GM19240 (cell line): ENCODE measurements at regions not wholly inside any gene's neighbourhood (a gene's known extent, or its start where the extent isn't known, plus 50 kb on each side); places are given as distances from the start of the nearest gene placed in this dataset.
A peak's percentile ranks its signal among the peaks of the same experiment; 100 is the strongest.

Experiments
- DNase-seq: peaks from one replicate; pipeline ENCODE4 v3.0.0; 2011; ENCODE audit warnings: low spot score; ENCODE audit not compliant: insufficient read length

GRCh38 chr14:42311876-42312275 lies 705.2 kb downstream of the LRFN5 start:
- no peak for DNase-seq

DNA sequence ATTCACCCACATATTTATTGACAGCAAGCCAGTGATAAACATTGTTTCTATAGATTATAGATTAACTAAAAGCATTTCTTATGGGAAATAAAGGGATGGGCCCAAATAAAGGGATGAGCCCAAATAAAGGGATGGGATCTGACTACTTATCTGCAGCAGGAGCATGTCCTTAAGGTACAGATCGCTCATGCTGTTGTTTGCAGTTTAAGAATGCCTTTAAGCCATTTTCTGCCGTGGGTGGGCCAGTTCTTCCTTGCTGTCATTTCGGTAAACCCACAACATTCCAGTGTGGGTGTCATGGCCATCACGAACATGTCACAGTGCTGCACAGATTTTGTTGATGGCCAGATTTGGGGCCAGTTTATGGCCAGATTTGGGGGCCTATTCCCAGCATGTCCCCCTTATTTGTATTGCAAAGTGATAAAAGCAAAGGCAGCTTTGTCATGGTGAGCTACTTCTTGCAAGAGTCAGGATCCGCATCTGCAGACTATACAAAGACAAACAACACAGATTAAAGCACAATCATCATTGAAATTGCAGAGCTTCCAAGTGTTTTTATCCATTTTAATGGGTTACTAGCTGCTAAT lies 700.7 kb downstream of the LRFN5 start:
- no peak for DNase-seq

GRCh38 chr14:42299692-42300091 lies 693.0 kb downstream of the LRFN5 start:
- DNase-seq = no peak

GRCh38 chr14:42293180-42293579 lies 686.5 kb downstream of the LRFN5 start:
- DNase-seq = no peak

- DNase-seq = no peak
Measured at GRCh38 chr14:42277840-42278239, 671.2 kb downstream of the LRFN5 start.

- no peak for DNase-seq
Measured at GRCh38 chr14:42269234-42269633, 662.6 kb downstream of the LRFN5 start.

DNA sequence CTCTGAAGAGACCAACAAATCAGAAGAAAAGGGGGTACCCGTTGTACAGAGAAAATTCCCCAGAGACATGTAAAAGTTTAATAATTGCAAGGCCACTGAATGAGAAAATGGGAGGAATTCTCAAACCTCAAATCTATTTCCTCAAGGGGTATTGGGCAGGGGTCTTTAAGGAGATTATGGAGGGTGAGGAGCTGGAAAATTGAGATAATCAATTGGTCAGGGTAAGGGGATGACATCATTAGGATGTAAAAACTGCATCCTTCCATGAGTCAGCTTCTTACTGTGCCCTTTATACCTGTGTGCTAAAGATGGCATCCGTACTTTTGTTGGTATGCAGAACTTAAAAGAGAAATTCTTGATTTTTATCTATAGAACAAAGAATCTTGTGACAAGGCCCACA lies 641.5 kb downstream of the LRFN5 start:
- DNase-seq = no peak

DNA sequence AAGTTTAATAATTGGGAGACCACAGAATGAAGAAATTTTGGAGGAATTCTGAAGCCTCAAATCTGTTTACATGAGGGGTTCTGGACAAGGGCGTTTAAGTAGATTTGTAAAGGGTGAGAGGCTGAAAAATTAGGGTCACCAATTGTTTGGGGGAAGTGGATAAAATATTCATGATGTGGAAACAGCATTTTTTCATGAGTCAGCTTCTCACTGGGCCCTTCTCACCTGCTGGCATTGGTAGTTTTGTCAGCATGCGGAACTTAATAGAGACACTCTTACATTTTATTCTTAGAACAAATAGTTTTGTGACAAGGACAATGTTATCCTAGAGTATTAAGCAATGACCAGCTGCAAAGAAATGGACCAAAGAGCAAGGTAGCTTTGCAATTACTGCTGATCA lies 634.4 kb downstream of the LRFN5 start:
- no peak for DNase-seq

DNA sequence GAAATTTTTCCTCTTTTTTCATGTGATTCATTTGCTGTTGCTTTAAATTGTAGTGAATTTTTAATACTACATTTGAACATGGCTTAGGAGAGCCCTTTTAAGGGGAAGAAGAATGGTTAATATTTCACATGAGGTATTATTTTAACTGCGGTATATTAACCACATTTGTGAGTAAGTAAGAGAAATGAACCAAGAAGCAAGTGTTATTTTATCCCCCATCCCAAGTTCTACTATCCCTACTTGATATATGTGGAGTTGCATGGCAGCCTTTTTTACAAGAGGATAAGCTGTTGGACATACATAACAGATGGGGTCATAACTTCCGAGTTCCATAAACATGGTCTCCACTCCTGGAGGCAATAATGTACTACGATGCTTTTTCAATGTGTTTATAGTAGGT lies 623.3 kb downstream of the LRFN5 start:
- DNase-seq = no peak

DNA sequence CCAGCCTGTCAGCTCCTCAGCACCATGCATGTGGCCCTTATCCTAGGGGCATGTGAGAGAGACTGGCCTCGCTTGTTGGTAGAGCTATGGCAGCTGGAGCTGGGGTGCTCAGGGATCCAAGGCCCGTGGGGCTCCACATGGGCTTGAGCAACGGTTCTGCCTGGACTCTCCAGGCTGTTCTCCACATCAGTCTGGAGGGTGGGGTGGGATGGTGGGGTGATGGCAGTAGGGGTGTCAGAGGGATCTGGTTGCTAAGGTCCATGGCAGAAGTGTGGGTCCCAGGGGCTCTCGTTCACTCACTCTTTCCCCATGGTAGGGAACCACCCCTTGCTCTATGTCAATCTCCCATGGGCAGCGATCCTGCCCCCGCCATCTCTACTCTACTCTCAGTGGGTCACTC lies 622.6 kb downstream of the LRFN5 start:
- DNase-seq = no peak

GRCh38 chr14:42228611-42229010 lies 621.9 kb downstream of the LRFN5 start:
- DNase-seq = no peak

DNA sequence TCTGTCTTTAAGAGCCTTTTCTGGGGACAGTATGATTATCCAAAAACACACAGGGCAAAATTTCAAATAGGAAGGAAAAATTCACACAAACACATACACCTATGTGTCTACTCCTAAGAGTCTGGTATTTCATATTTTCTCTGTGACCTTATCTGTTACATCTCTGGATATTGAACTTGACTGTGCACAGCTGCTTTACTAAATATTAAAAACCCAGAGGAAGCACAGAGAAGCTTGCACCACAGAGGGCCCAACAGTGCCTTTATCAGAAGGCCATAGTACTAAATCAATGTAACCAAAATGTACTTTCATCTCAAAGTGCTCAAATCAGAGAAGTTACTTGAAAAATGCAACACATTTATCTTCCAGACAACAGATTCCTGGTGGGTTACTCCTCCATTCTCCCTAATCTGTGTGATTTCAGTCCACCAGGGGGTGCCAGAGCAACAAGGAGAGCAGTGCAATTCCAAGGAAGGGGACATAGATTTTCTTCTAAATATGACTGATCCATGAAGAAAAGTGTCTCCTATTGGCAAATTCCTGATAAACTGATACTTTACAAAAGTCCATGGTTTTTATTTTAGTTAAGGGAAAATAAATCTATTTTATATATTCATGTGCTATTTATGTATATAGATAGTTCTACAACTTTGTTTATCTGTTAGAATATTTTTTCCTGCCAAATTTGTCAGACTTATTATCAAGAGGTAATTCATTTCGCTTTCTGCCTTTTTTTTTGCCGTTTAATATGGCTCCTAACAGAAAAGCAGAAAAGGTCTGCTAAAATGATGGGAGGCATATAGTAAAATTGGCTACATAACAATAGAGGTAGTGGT lies 617.6 kb downstream of the LRFN5 start:
- peak; percentile 2 for DNase-seq

GRCh38 chr14:42222924-42223471 lies 616.3 kb downstream of the LRFN5 start:
- DNase-seq = peak; percentile 4

GRCh38 chr14:42214981-42215491 lies 608.4 kb downstream of the LRFN5 start:
- DNase-seq = no peak

GRCh38 chr14:42200957-42201356 lies 594.3 kb downstream of the LRFN5 start:
- no peak for DNase-seq

DNA sequence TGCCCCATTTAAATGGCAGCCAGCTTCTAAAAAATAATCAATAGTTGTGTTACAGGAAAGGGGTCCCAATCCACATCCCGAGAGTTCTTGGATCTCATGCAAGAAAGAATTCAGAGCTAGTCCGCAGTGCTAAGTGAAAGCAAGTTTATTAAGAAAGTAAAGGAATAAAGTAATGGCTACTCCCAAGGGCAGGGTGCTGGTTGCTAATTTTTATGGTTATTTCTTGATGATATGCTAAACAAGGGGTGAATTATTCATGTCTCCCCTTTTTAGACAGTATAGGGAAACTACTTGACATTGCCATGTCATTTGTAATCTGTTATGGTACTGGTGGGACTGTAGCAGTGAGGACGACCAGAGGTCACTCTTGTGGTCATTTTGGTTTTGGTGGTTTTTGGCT lies 591.3 kb downstream of the LRFN5 start:
- no peak for DNase-seq

DNA sequence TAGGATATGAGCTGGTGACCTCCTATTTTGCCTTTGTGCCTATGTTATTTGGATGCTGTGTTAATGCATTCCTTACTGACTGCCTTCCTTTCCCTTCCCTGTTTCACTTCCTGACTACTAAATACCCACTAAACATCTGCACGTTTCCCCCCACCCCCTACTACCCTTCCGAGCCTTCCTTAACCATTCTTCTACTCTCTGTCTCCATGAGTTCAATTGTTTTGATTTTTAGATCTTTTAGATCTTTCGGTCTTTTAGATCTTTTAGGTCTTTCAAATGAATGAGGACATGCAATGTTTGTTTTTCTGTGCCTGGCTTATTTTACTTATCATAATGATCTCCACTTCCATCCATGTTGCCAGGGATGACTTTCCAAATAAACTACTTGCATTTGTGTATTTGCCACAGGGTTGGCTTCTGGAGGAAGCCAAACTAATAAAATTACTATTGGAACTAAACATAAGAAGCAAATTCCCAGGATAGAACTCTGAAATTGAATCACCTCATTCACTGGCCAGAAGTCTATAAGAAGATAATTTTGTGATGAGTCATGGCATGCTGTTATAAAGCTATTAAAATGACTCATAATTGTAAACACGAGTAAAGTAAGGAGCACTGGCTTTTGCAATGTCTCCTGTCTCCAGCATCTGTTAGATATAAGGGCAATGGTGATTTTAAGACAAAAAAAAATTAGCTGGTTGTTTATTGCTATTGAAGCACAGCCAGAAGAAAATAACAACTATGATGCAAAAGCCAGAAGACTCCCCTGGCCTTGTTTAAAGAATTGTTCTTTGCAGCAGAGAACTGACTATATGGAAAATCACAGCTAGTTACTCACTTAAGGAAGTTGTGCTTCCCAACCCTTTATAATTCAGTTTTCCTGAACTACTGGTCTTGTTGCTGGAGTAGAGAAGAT lies 586.3 kb downstream of the LRFN5 start:
- no peak for DNase-seq

DNA sequence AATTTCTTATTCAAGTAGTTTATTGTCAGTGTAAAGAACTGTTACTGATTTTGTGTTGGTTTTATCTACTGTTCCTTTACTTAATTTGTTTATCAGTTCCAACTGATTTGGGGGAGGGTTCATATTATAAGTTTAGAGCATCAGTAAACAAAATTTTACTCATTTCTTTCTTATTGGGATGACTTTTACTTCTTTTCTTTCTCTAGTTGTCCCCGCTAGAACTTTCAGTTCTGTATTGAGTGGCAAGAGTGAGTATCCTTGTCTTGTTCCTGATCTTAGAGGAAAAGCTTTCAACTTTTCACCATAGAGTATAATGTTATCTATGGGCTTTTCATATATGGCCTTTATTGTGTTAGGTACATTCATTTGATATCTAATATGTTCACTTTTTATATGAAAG lies 584.1 kb downstream of the LRFN5 start:
- DNase-seq = no peak

DNA sequence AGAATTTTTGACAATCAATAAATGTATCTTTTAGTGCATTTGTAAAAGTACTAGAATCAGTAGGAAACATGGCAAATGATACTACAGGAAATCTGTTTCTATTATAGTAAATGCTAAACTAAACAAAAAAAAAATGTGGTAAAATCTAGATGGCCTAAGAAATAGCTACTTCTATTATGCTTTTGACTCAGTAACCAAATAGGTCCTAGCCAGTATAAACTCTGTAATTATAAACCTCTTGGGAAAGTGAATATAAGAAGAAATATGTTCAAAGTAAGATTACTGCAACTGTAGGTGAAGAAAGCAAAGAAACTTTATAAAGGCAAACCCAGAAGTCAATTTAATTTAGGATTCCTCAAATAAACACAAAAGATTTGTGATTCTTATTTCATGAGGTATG lies 581.2 kb downstream of the LRFN5 start:
- no peak for DNase-seq

- no peak for DNase-seq
Measured at GRCh38 chr14:42185718-42186117, 579.0 kb downstream of the LRFN5 start.

- DNase-seq = no peak
Measured at GRCh38 chr14:42174357-42174756, 567.7 kb downstream of the LRFN5 start.

- no peak for DNase-seq
Measured at GRCh38 chr14:42173206-42173605, 566.5 kb downstream of the LRFN5 start.
